K562 (cell line): ENCODE measurements at regions not wholly inside any gene's neighbourhood (a gene's known extent, or its start where the extent isn't known, plus 50 kb on each side); places are given as distances from the start of the nearest gene placed in this dataset.

ENCODE experiments used
- ATAC-seq: fragments of 200-7000 bp; cut with Tn5 transposase; 3 replicates; pipeline ENCODE4 v1.9.1; 2020; ENCODE audit warnings: moderate library complexity
- BruUV-seq: library from RNA; stranded (reverse); fragments of 400-500 nt; replicated peaks from 2 replicates; lab custom pipeline; 2021; lab: Mats Ljungman, UMichigan
- CTCF ChIA-PET: fragments of 300-600 bp; formaldehyde crosslinking; extraction: SDS; loops from one replicate; lab custom pipeline; 2021; ENCODE audit warnings: low intra/inter-chr PET ratio; lab: Yijun Ruan, JAX
- POLR2A ChIA-PET: fragments of 300-600, 350-650 bp; sonication (Branson Sonifier 250); formaldehyde crosslinking; extraction: SDS; loops from one replicate; lab custom pipeline; 2021; ENCODE audit warnings: antibody characterized with exemption, inconsistent platforms; lab: Yijun Ruan, JAX
- DNase-seq, 4 experiments: peaks; one replicate each; pipeline versions ENCODE4 v3.0.0 to v3.0.0-alpha.2; 2011 to 2018; ENCODE audit warnings: low spot score in 3 of 4, mixed read lengths in 3 of 4; ENCODE audit errors: extremely low read depth in 1 of 4
- FAIRE-seq: peaks from 2 replicates; lab custom pipeline; 2011; peaks lifted over from hg19 to GRCh38; lab: Jason Lieb, UNC
- H2AFZ ChIP-seq: 2 replicates; pipeline ENCODE4 v1.6.0; 2011; ENCODE audit warnings: low read depth, low read length, control low read depth, inconsistent platforms
- H3K27ac ChIP-seq: fragments of 200-600 bp; 3 replicates; pipeline ENCODE4 v1.8.0; 2011; ENCODE audit warnings: low read depth, mild to moderate bottlenecking, control low read depth, inconsistent platforms, low read length, moderate library complexity, mixed read lengths; ENCODE audit errors: extremely low read depth
- H3K27me3 ChIP-seq, 2 experiments: fragments of 300-600 bp in 1 of 2; 2 replicates in 1 of 2; 3 replicates in 1 of 2; pipeline versions ENCODE4 v1.6.0 to v1.8.0; 2011; ENCODE audit warnings: inconsistent platforms in 2 of 2, low read length in 2 of 2, mild to moderate bottlenecking in 1 of 2, mixed read lengths in 1 of 2, moderate library complexity in 1 of 2; ENCODE audit not compliant: control insufficient read depth in 2 of 2, insufficient read depth in 2 of 2
- H3K36me3 ChIP-seq: fragments of 300-600 bp; 3 replicates; pipeline ENCODE4 v1.8.0; 2011; ENCODE audit warnings: mild to moderate bottlenecking, low read length, inconsistent platforms; ENCODE audit not compliant: control insufficient read depth, insufficient read depth
- H3K4me1 ChIP-seq, 2 experiments: fragments of 200-600 bp in 1 of 2; replicated peaks in 1 of 2; 2 replicates in 1 of 2; 3 replicates in 1 of 2; pipeline versions ENCODE4 v1.5.1 to v1.8.0; 2011; ENCODE audit warnings: inconsistent platforms in 2 of 2, low read length in 2 of 2, mild to moderate bottlenecking in 1 of 2, mixed read lengths in 1 of 2, moderate library complexity in 1 of 2; ENCODE audit not compliant: control insufficient read depth in 2 of 2, insufficient read depth in 2 of 2
- H3K4me2 ChIP-seq: 2 replicates; pipeline ENCODE4 v1.6.1; 2011; ENCODE audit warnings: low read length, control low read depth, inconsistent platforms, mixed read lengths; ENCODE audit not compliant: insufficient read depth
- H3K4me3 ChIP-seq: fragments of 200-600 bp; sonication (generic), shearing (Covaris generic); 2 replicates; pipeline ENCODE4 v1.5.1; 2016; ENCODE audit warnings: control low read depth, inconsistent platforms
- H3K79me2 ChIP-seq: fragments of 200-600 bp; 3 replicates; pipeline ENCODE4 v1.8.0; 2011; ENCODE audit warnings: low read length, inconsistent platforms; ENCODE audit not compliant: control insufficient read depth, insufficient read depth
- H3K9ac ChIP-seq, 2 experiments: 2 replicates each; pipeline versions ENCODE4 v1.6.0 to v1.6.1; 2011; ENCODE audit warnings: low read depth in 2 of 2, low read length in 2 of 2, control low read depth in 1 of 2, inconsistent platforms in 1 of 2, mild to moderate bottlenecking in 1 of 2, mixed read lengths in 1 of 2; ENCODE audit not compliant: insufficient read depth in 1 of 2
- H3K9me1 ChIP-seq: one replicate; pipeline ENCODE4 v1.6.0; 2011; ENCODE audit warnings: inconsistent platforms, mild to moderate bottlenecking, low read length, moderate library complexity; ENCODE audit not compliant: control insufficient read depth, insufficient read depth
- H3K9me3 ChIP-seq: replicated peaks from 2 replicates; pipeline ENCODE4 v1.5.1; 2011; ENCODE audit warnings: low read depth, low read length, inconsistent platforms; ENCODE audit not compliant: control insufficient read depth, insufficient read depth
- H4K20me1 ChIP-seq: replicated peaks from 2 replicates; pipeline ENCODE4 v1.6.1; 2011; ENCODE audit warnings: low read length, inconsistent platforms, mixed read lengths; ENCODE audit not compliant: control insufficient read depth, insufficient read depth
- ARID1B ChIP-seq: fragments of 450-650 bp; IDR thresholded peaks from 2 replicates; pipeline ENCODE4 v1.6.1; 2016; ENCODE audit warnings: antibody characterized with exemption, mild to moderate bottlenecking, inconsistent platforms
- MED1 ChIP-seq: sonication (generic); formaldehyde crosslinking; IDR thresholded peaks from 2 replicates; pipeline ENCODE4 v1.8.1; 2023; ENCODE audit warnings: missing genetic modification reagents, borderline replicate concordance
- PHB2 ChIP-seq: fragments of 450-650 bp; IDR thresholded peaks from 2 replicates; pipeline ENCODE4 v1.6.1; 2017; ENCODE audit warnings: low read depth
- SMAD4 ChIP-seq: fragments of 250-450 bp; sonication (Bioruptor Pico); conservative IDR thresholded peaks from 2 replicates; pipeline ENCODE4 v1.8.0; 2021; ENCODE audit warnings: inconsistent platforms, mild to moderate bottlenecking, moderate library complexity
- SOX6 ChIP-seq: fragments of 450-650 bp; IDR thresholded peaks from 2 replicates; pipeline ENCODE4 v1.6.1; 2014; ENCODE audit warnings: mild to moderate bottlenecking
- WGBS: fragments of 100-300 bp; shearing (Covaris generic); methylation state at CpG from one replicate; pipeline ENCODE4 v1.1.6; 2016; ENCODE audit warnings: low coverage, mixed read lengths; ENCODE audit not compliant: insufficient coverage; ENCODE audit errors: missing lambda C conversion rate; 5-methylcytosine and 5-hydroxymethylcytosine counted together
- in situ Hi-C: fragments of 300-500 bp; cut with MboI; formaldehyde crosslinking; loops from 4 replicates; pipeline ENCODE4 v1.15.0; 2018; ENCODE audit warnings: inconsistent platforms, mixed read lengths
- intact Hi-C: fragments of 100-400 bp; cut with micrococcal nuclease; formaldehyde crosslinking; loops from 2 replicates; pipeline ENCODE4 v1.14.2; 2022

- H3K27me3 ChIP-seq: no peaks in the 10 kb centered on the region
- no peak overlapping the region for H3K4me2 ChIP-seq
- no peak overlapping the region for H3K9ac ChIP-seq
- no peak for FAIRE-seq
- TF ChIP-seq SOX6: no peak
- ChIA-PET CTCF (no interaction called here), POLR2A (no interaction called here)
- H4K20me1 ChIP-seq: no peaks in the 10 kb centered on the region
- in situ Hi-C loops: no loop called here
- H3K27ac ChIP-seq: no peak overlapping the region
- H2AFZ ChIP-seq: no peak overlapping the region
- intact Hi-C loops: no loop called here
- no TSS peak for BruUV-seq
- no peaks in the 10 kb centered on the region; a peak in 1 of 5 replicates for H3K4me1 ChIP-seq
- no peak overlapping the region for H3K4me3 ChIP-seq
- DNase-seq: no peak
- no peaks in the 10 kb centered on the region for H3K9me3 ChIP-seq
- ATAC-seq: no peak
- H3K9me1 ChIP-seq: no peaks in the 10 kb centered on the region
- H3K36me3 ChIP-seq: no peaks in the 10 kb centered on the region
- no peaks in the 10 kb centered on the region for H3K79me2 ChIP-seq
These were observed 142.6 kb upstream of the CFAP20DC start for GRCh38 chr3:59192473-59192872.

GRCh38 chr3:59191651-59192050 lies 141.8 kb upstream of the CFAP20DC start:
- POLR2A ChIA-PET: no interaction called here

More at GRCh38 chr3:59191651-59192050, 141.8 kb upstream of the CFAP20DC start:
- DNase-seq (no peak), ATAC-seq (no peak), FAIRE-seq (no peak)
- no peak for TF ChIP-seq ARID1B
- TF ChIP-seq SMAD4 (CRISPR knock-in tag): no peak
- TF ChIP-seq PHB2: no peak
- TF ChIP-seq MED1 (CRISPR knock-in tag): no peak
- 10% methylated on average over 2 of the region's 2 CpGs for WGBS
- Histone ChIP-seq H3K27me3 (no peaks in the 10 kb centered on the region), H3K4me1 (no peaks in the 10 kb centered on the region; a peak in 1 of 5 replicates), H2AFZ (no peak overlapping the region), H3K36me3 (no peaks in the 10 kb centered on the region), H4K20me1 (no peaks in the 10 kb centered on the region), H3K4me2 (no peak overlapping the region), H3K79me2 (no peaks in the 10 kb centered on the region), H3K27ac (no peak overlapping the region), H3K9ac (no peak overlapping the region), H3K9me3 (no peaks in the 10 kb centered on the region), H3K9me1 (no peaks in the 10 kb centered on the region), H3K4me3 (no peak overlapping the region)
- intact Hi-C loops (no loop called here), in situ Hi-C loops (no loop called here)
- CTCF ChIA-PET: no interaction called here
- no TSS peak for BruUV-seq
